ENCODE measurements at regions not wholly inside any gene's neighbourhood (a gene's known extent, or its start where the extent isn't known, plus 50 kb on each side); places are given as distances from the start of the nearest gene placed in this dataset.

- ATAC-seq (no peak), DNase-seq (no peak)
- Histone ChIP-seq H3K9me3 (no peaks in the 10 kb centered on the region), H3K4me3 (no peak overlapping the region), H3K36me3 (replicated peaks in 1 of 2; ENCODE audit: insufficient read depth in 1 of 2, low read depth in 2 of 2) (no peaks in the 10 kb centered on the region), H3K4me1 (peaks cover 9% of the 10 kb centered on the region), H3K27me3 (no peaks in the 10 kb centered on the region), H3K27ac (no peak overlapping the region)
- intact Hi-C loops (cut with DNase I), result no loop called here
- TF ChIP-seq CTCF (IDR thresholded peaks at IDR 0.05) (no peak), POLR2A (IDR thresholded peaks at IDR 0.05) (no peak)
These were observed 257.8 kb downstream of the BTBD3 start for GRCh38 chr20:12175538-12175937.

DNA sequence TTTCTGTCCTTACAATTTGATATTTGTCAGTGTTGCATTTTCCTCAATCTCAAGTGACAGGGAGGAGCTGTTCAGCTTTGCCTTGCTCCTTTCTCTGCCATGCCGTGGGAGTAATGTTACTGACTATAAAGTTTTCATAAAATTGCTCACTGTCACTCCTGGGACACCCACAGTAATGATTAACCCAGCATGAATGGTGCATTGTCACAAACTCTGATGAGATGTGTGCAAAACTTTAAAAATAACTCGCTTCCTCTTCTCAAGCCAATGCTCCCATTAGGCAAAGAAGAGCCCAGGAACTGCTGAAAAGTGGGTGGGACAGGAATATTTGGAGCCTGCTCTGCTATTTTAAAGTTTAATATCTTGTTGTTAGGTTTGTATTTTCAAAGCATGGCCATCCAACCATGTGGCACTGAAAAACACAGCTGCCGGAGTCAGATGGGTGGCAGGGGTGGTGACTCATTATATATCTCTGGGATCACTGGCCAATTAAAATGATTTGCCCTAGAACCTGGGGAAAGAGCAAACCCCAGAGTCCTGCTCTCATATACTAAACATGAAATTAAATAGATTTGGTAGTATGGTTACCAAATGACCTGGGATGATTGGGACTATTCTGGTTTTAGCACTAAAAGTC, 260.1 kb downstream of the BTBD3 start:
- Histone ChIP-seq H3K27ac (peak overlapping the region in 2 of 4 donors; percentile 5 to 46), H3K36me3 (replicated peaks in 1 of 2; ENCODE audit: insufficient read depth in 1 of 2, low read depth in 2 of 2) (no peaks in the 10 kb centered on the region), H3K4me1 (peaks cover 9% of the 10 kb centered on the region), H3K9me3 (no peaks in the 10 kb centered on the region), H3K27me3 (no peaks in the 10 kb centered on the region), H3K4me3 (no peak overlapping the region)
- TF ChIP-seq CTCF (IDR thresholded peaks at IDR 0.05) (no peak), POLR2A (IDR thresholded peaks at IDR 0.05) (no peak)
- 37 to 62% methylated on average over 3 of the region's 3 CpGs for WGBS, 2 donors
- intact Hi-C loops (cut with DNase I), result no loop called here
- ATAC-seq (peak; percentile 74), DNase-seq (peak in 1 of 4 donors; percentile 24)

- H3K4me1 ChIP-seq, result peaks cover 9% of the 10 kb centered on the region
- TF ChIP-seq POLR2A (IDR thresholded peaks at IDR 0.05) (no peak), CTCF (IDR thresholded peaks at IDR 0.05) (no peak)
- H3K9me3 ChIP-seq, result no peaks in the 10 kb centered on the region
- WGBS, 2 donors, result 47 to 48% methylated on average over 1 of the region's 1 CpG
- no peak for DNase-seq
- H3K27me3 ChIP-seq, result no peaks in the 10 kb centered on the region
- H3K36me3 ChIP-seq (replicated peaks in 1 of 2; ENCODE audit: insufficient read depth in 1 of 2, low read depth in 2 of 2), result no peaks in the 10 kb centered on the region
- no peak overlapping the region for H3K27ac ChIP-seq
- H3K4me3 ChIP-seq, result no peak overlapping the region
- no peak for ATAC-seq
- intact Hi-C loops (cut with DNase I), result no loop called here
These were observed 262.0 kb downstream of the BTBD3 start for GRCh38 chr20:12179692-12180091.

DNA sequence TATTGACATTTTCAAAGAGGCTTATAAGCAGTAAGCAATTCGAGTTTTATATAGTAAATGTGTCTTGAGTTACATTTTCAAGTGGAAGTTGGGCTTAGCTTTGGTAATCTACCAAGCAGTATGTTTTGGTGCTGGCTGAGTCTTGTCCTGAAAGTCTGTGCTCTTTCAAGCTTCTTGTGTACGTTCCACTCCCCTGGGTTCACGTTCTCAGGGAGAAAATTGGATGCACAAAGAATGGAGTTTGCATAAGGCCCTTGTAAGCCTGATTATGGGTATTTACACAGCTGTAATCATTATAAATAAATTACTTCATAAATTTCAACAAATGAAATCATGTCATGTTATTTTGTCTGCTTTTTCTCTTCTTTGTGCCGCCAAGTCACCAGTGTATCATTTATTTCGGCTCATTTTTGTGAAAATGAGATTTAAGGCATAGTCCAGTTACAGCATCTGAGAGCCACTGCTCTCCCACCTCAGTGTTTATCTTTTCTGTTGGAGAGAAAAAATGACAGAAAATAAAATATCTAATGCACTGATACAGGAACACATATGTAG, 262.5 kb downstream of the BTBD3 start:
- Histone ChIP-seq H3K27me3 (no peaks in the 10 kb centered on the region), H3K9me3 (no peaks in the 10 kb centered on the region), H3K27ac (no peak overlapping the region), H3K4me3 (no peak overlapping the region), H3K36me3 (replicated peaks in 1 of 2; ENCODE audit: insufficient read depth in 1 of 2, low read depth in 2 of 2) (no peaks in the 10 kb centered on the region), H3K4me1 (peaks cover 9% of the 10 kb centered on the region)
- intact Hi-C loops (cut with DNase I), result no loop called here
- ATAC-seq, result no peak
- 45 to 52% methylated on average over 5 of the region's 5 CpGs for WGBS, 2 donors
- TF ChIP-seq CTCF (IDR thresholded peaks at IDR 0.05) (no peak), POLR2A (IDR thresholded peaks at IDR 0.05) (no peak)
- no peak for DNase-seq

DNA sequence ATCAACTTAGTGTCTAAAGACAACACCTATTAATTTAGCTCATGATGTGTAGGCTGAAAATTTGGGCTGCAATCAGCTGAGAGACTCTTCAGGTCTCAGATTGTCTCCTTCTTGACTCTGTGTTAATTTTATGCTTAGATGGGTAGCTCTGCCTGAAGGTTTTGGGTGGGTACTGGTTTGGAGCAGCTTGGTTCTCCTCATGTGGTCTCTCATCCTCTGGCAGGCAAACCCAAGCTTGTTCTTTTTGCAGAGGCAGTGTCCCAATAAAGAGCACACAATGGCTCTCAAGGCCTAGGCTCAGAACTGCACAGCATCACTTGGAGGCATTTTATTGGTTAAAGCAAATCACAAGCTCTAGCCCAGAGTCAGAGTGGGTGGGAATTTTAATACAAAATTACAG, 280.6 kb downstream of the BTBD3 start:
- TF ChIP-seq CTCF (IDR thresholded peaks at IDR 0.05), result no peak
- no peak for TF ChIP-seq POLR2A (IDR thresholded peaks at IDR 0.05)
- H3K27ac ChIP-seq, result no peak overlapping the region
- no peaks in the 10 kb centered on the region for H3K4me1 ChIP-seq
- ATAC-seq, result no peak
- H3K4me3 ChIP-seq, result no peak overlapping the region
- no peaks in the 10 kb centered on the region for H3K27me3 ChIP-seq
- H3K9me3 ChIP-seq, result no peaks in the 10 kb centered on the region
- DNase-seq, result no peak
- H3K36me3 ChIP-seq (replicated peaks in 1 of 2; ENCODE audit: insufficient read depth in 1 of 2, low read depth in 2 of 2), result no peaks in the 10 kb centered on the region
- intact Hi-C loops (cut with DNase I), result no loop called here

All from body of pancreas (tissue), 4 donors.